Natural killer cell (primary cell): ENCODE measurements at regions not wholly inside any gene's neighbourhood (a gene's known extent, or its start where the extent isn't known, plus 50 kb on each side); places are given as distances from the start of the nearest gene placed in this dataset.

Experiments
- ATAC-seq, 3 donors: fragments of 150-1000 bp in 2 of 3; fragments of 200-7000 bp in 1 of 3; cut with Tn5 transposase; 1 replicate in 1 of 3; 2 replicates in 2 of 3; pipeline ENCODE4 v1.10.0; 2021; ENCODE audit warnings: mild to moderate bottlenecking in 2 of 3, moderate library complexity in 2 of 3
- DNase-seq, 2 donors: peaks; one replicate each; pipeline versions ENCODE4 v3.0.0 to v3.0.0-alpha.2; 2013 to 2021; ENCODE audit warnings: mixed read lengths in 1 of 2
- H3K27ac ChIP-seq: one replicate; pipeline ENCODE4 v1.5.1; 2013; ENCODE audit warnings: mild to moderate bottlenecking, low read length
- H3K27me3 ChIP-seq: one replicate; pipeline ENCODE4 v1.6.1; 2013; ENCODE audit warnings: low read length; ENCODE audit not compliant: control insufficient read depth, insufficient read depth
- H3K36me3 ChIP-seq: one replicate; pipeline ENCODE4 v1.6.1; 2013; ENCODE audit warnings: low read length; ENCODE audit not compliant: control insufficient read depth, insufficient read depth
- H3K4me1 ChIP-seq: one replicate; pipeline ENCODE4 v1.6.1; 2013; ENCODE audit warnings: low read length; ENCODE audit not compliant: control insufficient read depth, insufficient read depth
- H3K4me3 ChIP-seq: one replicate; pipeline ENCODE4 v1.5.1; 2013; ENCODE audit warnings: low read length
- H3K9me3 ChIP-seq: one replicate; pipeline ENCODE4 v1.6.1; 2013; ENCODE audit warnings: low read length; ENCODE audit not compliant: control insufficient read depth, insufficient read depth
- H3K27ac Mint-ChIP-seq, 2 donors: one replicate each; pipeline ENCODE4 v1.8.0; 2022; ENCODE audit warnings: mild to moderate bottlenecking in 2 of 2, mixed read lengths in 2 of 2, moderate library complexity in 1 of 2
- H3K27me3 Mint-ChIP-seq, 2 donors: one replicate each; pipeline ENCODE4 v1.8.0; 2022; ENCODE audit warnings: low read depth in 2 of 2, mixed read lengths in 2 of 2
- H3K36me3 Mint-ChIP-seq: one replicate; pipeline ENCODE4 v1.8.0; 2022; ENCODE audit warnings: mixed read lengths
- H3K4me1 Mint-ChIP-seq, 2 donors: one replicate each; pipeline ENCODE4 v1.8.0; 2022; ENCODE audit warnings: mixed read lengths in 2 of 2
- H3K4me3 Mint-ChIP-seq: one replicate; pipeline ENCODE4 v1.8.0; 2022; ENCODE audit warnings: mild to moderate bottlenecking, moderate library complexity, mixed read lengths
- H3K9me3 Mint-ChIP-seq, 2 donors: one replicate each; pipeline ENCODE4 v1.8.0; 2022; ENCODE audit warnings: mixed read lengths in 2 of 2
- CTCF ChIP-seq: fragments of 200-600 bp; IDR thresholded peaks from one replicate; pipeline ENCODE4 v1.8.0; 2022; ENCODE audit warnings: antibody characterized with exemption
- WGBS: methylation state at CpG from one replicate; pipeline ENCODE4 v1.1.7; 2013; ENCODE audit warnings: missing lambda C conversion rate; ENCODE audit not compliant: insufficient coverage; 5-methylcytosine and 5-hydroxymethylcytosine counted together
- intact Hi-C: fragments of 100-400 bp; cut with micrococcal nuclease; formaldehyde crosslinking; loops from one replicate; pipeline ENCODE4 v1.14.2; 2022

DNA sequence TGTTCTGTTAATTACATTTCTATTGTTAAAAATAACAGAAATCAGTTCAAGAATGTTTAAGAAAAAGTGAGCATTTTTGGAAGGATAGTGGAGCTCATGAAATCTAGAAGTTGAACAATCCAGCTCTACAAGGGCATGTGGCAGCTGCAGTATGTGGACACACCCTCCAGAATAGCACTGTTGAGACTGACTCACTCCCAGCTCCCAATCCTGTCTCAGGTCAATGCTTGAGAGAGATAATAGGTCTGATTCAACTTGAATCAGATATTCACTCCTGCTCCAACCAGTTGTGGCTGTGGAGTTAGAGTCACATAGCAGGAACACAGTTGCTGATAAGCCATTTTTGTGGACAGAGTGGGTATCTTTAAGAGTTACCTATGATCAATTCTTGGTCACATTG is 113.0 kb upstream of the NTF3 start:
- peaks cover 0 to 21% of the 10 kb centered on the region in 2 donors for H3K27me3 Mint-ChIP-seq
- H3K4me3 ChIP-seq: no peak overlapping the region
- DNase-seq (no peak), ATAC-seq (no peak)
- no peak overlapping the region for H3K27ac ChIP-seq
- no peaks in the 10 kb centered on the region for H3K27me3 ChIP-seq
- H3K4me1 Mint-ChIP-seq: no peaks in the 10 kb centered on the region
- intact Hi-C loops: no loop called here
- peaks cover 0 to 11% of the 10 kb centered on the region in 2 donors for H3K9me3 Mint-ChIP-seq
- no peaks in the 10 kb centered on the region for H3K4me1 ChIP-seq
- no peaks in the 10 kb centered on the region for H3K36me3 ChIP-seq
- H3K9me3 ChIP-seq: no peaks in the 10 kb centered on the region
- no peak overlapping the region for H3K4me3 Mint-ChIP-seq
- TF ChIP-seq CTCF: no peak
- no peaks in the 10 kb centered on the region for H3K36me3 Mint-ChIP-seq
- no peak overlapping the region for H3K27ac Mint-ChIP-seq

GRCh38 chr12:5328669-5329517 is 103.0 kb upstream of the NTF3 start:
- Histone ChIP-seq H3K27me3 (no peaks in the 10 kb centered on the region), H3K27ac (no peak overlapping the region), H3K9me3 (no peaks in the 10 kb centered on the region), H3K36me3 (no peaks in the 10 kb centered on the region), H3K4me3 (no peak overlapping the region), H3K4me1 (no peaks in the 10 kb centered on the region)
- no peak for DNase-seq
- Mint-ChIP-seq H3K36me3 (no peaks in the 10 kb centered on the region), H3K4me3 (no peak overlapping the region), H3K9me3 (peaks cover 2 to 5% of the 10 kb centered on the region in 2 donors), H3K27ac (no peak overlapping the region), H3K27me3 (peaks cover 2 to 19% of the 10 kb centered on the region in 2 donors), H3K4me1 (no peaks in the 10 kb centered on the region)
- TF ChIP-seq CTCF: no peak
- WGBS: 83% methylated on average over 7 of the region's 7 CpGs
- intact Hi-C loops: no loop called here
- ATAC-seq: no peak

DNA sequence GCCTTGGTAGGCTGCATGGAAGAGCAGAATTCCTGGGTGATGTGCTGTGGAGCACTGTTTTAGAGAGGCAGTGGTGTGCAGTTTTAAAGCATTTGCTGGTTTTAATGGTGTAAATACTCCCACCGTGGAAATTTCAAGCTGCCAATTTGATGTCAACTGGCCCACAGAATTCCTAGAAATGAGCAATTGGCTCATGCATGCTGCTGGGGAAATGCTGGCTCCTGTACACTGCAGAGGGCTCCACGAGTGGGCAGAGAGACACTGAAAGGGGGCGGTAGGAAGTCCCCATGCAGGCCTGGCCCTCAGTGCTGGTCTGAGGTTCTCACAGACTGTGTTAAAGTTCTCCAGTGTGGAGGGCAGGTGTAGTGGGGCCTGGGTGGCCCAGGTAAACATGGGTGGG is 99.4 kb upstream of the NTF3 start:
- Histone ChIP-seq H3K27me3 (no peaks in the 10 kb centered on the region), H3K4me3 (no peak overlapping the region), H3K9me3 (no peaks in the 10 kb centered on the region), H3K27ac (no peak overlapping the region), H3K4me1 (no peaks in the 10 kb centered on the region), H3K36me3 (no peaks in the 10 kb centered on the region)
- no peak for TF ChIP-seq CTCF
- ATAC-seq (no peak), DNase-seq (no peak)
- intact Hi-C loops: no loop called here
- Mint-ChIP-seq H3K27ac (no peak overlapping the region), H3K4me1 (no peaks in the 10 kb centered on the region), H3K9me3 (no peaks in the 10 kb centered on the region), H3K27me3 (peaks cover 0 to 19% of the 10 kb centered on the region in 2 donors), H3K4me3 (no peak overlapping the region), H3K36me3 (no peaks in the 10 kb centered on the region)
- WGBS: 73% methylated on average over 3 of the region's 3 CpGs

- intact Hi-C loops: no loop called here
Measured at GRCh38 chr12:5333096-5333495, 98.8 kb upstream of the NTF3 start.

More at GRCh38 chr12:5333096-5333495, 98.8 kb upstream of the NTF3 start:
- Mint-ChIP-seq H3K4me3 (no peak overlapping the region), H3K4me1 (no peaks in the 10 kb centered on the region), H3K36me3 (no peaks in the 10 kb centered on the region), H3K9me3 (no peaks in the 10 kb centered on the region), H3K27me3 (peaks cover 0 to 19% of the 10 kb centered on the region in 2 donors), H3K27ac (no peak overlapping the region)
- no peaks in the 10 kb centered on the region for H3K4me1 ChIP-seq
- no peak overlapping the region for H3K4me3 ChIP-seq
- no peaks in the 10 kb centered on the region for H3K27me3 ChIP-seq
- H3K27ac ChIP-seq: no peak overlapping the region
- TF ChIP-seq CTCF: no peak
- H3K36me3 ChIP-seq: no peaks in the 10 kb centered on the region
- 93% methylated on average over 7 of the region's 7 CpGs for WGBS
- DNase-seq: no peak
- H3K9me3 ChIP-seq: no peaks in the 10 kb centered on the region
- ATAC-seq: no peak
